ENCODE measurements at regions not wholly inside any gene's neighbourhood (a gene's known extent, or its start where the extent isn't known, plus 50 kb on each side); places are given as distances from the start of the nearest gene placed in this dataset.

GRCh38 chr14:43503508-43503907 lies 1003.6 kb downstream of the FSCB start:
- no peak for TF ChIP-seq REST (tag by site-specific recombination; IDR thresholded peaks at IDR 0.05)
- TF ChIP-seq TSHZ1 (tag by site-specific recombination; IDR thresholded peaks at IDR 0.05; ENCODE audit: borderline replicate concordance): no peak
- no peak for TF ChIP-seq CTCF (tag by site-specific recombination; IDR thresholded peaks at IDR 0.05)
- TF ChIP-seq KLF8 (tag by site-specific recombination; IDR thresholded peaks at IDR 0.05): no peak

Measured in HEK293 (cell line).